Thyroid gland (tissue), 4 donors: ENCODE measurements at regions not wholly inside any gene's neighbourhood (a gene's known extent, or its start where the extent isn't known, plus 50 kb on each side); places are given as distances from the start of the nearest gene placed in this dataset.

Experiments
- DNase-seq, 2 donors: peaks; one replicate each; pipeline ENCODE4 v3.0.0-alpha.2; 2019
- H3K27ac ChIP-seq, 3 donors: fragments of 200-600 bp; sonication (generic); 1 replicate in 2 of 3; 2 replicates in 1 of 3; pipeline ENCODE4 v1.5.1; 2016 to 2019; ENCODE audit warnings: mild to moderate bottlenecking in 1 of 3, moderate library complexity in 1 of 3
- H3K27me3 ChIP-seq: fragments of 200-600 bp; sonication (generic); one replicate; pipeline ENCODE4 v1.5.1; 2019
- H3K36me3 ChIP-seq, 2 donors: fragments of 200-600 bp; sonication (generic); one replicate each; pipeline ENCODE4 v1.5.1; 2016 to 2019
- H3K4me1 ChIP-seq, 2 donors: fragments of 200-600 bp; sonication (generic); one replicate each; pipeline ENCODE4 v1.5.1; 2017 to 2019
- H3K4me3 ChIP-seq, 3 donors: fragments of 200-600 bp; sonication (generic); replicated peaks in 1 of 3; 1 replicate in 2 of 3; 2 replicates in 1 of 3; pipeline ENCODE4 v1.5.1; 2016; ENCODE audit warnings: mild to moderate bottlenecking in 1 of 3
- H3K9me3 ChIP-seq: fragments of 200-600 bp; sonication (generic); one replicate; pipeline ENCODE4 v1.5.1; 2017
- POLR2A ChIP-seq, 2 donors: fragments of 450-650 bp; IDR thresholded peaks; one replicate each; pipeline ENCODE4 v1.6.1; 2017; ENCODE audit warnings: antibody characterized with exemption in 2 of 2, mild to moderate bottlenecking in 2 of 2, moderate library complexity in 1 of 2
- WGBS, 2 donors: methylation state at CpG; one replicate each; pipeline ENCODE4 v1.1.5; 2017; 5-methylcytosine and 5-hydroxymethylcytosine counted together
- intact Hi-C: fragments of 100-400 bp; cut with DNase I; formaldehyde crosslinking; loops from one replicate; pipeline ENCODE4 v1.15.1; 2023
- TF ChIP-seq, protein P1 (sequence below), 6 experiments: fragments of 200-600 bp in 3 of 6; fragments of 450-650 bp in 3 of 6; sonication (generic) in 3 of 6; IDR thresholded peaks; one replicate each; pipeline ENCODE4 v1.5.1; 2016 to 2019; ENCODE audit warnings: antibody characterized with exemption in 6 of 6, mild to moderate bottlenecking in 2 of 6, inconsistent platforms in 1 of 6, moderate library complexity in 1 of 6

GRCh38 chr2:105611811-105612424, 132.8 kb upstream of the NCK2 start:
- no peaks in the 10 kb centered on the region for H3K27me3 ChIP-seq
- no peaks in the 10 kb centered on the region for H3K36me3 ChIP-seq
- DNase-seq: no peak
- WGBS, 2 donors: 55% methylated on average over 6 of the region's 6 CpGs
- intact Hi-C loops: no loop called here
- H3K9me3 ChIP-seq: no peaks in the 10 kb centered on the region
- H3K4me1 ChIP-seq: peaks cover 11 to 21% of the 10 kb centered on the region in 2 donors
- TF ChIP-seq, protein P1, sequence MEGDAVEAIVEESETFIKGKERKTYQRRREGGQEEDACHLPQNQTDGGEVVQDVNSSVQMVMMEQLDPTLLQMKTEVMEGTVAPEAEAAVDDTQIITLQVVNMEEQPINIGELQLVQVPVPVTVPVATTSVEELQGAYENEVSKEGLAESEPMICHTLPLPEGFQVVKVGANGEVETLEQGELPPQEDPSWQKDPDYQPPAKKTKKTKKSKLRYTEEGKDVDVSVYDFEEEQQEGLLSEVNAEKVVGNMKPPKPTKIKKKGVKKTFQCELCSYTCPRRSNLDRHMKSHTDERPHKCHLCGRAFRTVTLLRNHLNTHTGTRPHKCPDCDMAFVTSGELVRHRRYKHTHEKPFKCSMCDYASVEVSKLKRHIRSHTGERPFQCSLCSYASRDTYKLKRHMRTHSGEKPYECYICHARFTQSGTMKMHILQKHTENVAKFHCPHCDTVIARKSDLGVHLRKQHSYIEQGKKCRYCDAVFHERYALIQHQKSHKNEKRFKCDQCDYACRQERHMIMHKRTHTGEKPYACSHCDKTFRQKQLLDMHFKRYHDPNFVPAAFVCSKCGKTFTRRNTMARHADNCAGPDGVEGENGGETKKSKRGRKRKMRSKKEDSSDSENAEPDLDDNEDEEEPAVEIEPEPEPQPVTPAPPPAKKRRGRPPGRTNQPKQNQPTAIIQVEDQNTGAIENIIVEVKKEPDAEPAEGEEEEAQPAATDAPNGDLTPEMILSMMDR (IDR thresholded peaks at IDR 0.05): no peak
- no peak for TF ChIP-seq POLR2A (IDR thresholded peaks at IDR 0.05)
- H3K27ac ChIP-seq: no peak overlapping the region
- no peak overlapping the region for H3K4me3 ChIP-seq

DNA sequence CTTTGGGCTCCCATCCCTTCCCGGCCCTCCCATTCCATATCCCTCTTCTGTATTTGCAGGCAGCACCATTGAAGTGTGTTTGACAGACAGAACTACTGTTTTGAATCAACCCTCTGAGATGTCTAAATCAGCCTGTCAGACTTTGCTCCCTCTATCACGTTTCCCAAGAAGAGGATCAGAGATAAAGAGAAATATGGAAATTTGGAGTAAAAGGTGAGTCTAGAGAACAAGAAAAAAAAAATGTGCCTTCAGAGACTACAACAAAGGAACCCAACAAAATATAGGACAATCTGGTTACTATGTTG, 133.4 kb upstream of the NCK2 start:
- Histone ChIP-seq H3K4me3 (no peak overlapping the region), H3K27ac (no peak overlapping the region), H3K36me3 (no peaks in the 10 kb centered on the region), H3K4me1 (peaks cover 9 to 14% of the 10 kb centered on the region in 2 donors), H3K9me3 (no peaks in the 10 kb centered on the region), H3K27me3 (no peaks in the 10 kb centered on the region)
- WGBS, 2 donors: 88 to 97% methylated on average over 2 of the region's 2 CpGs
- DNase-seq: no peak
- TF ChIP-seq POLR2A (IDR thresholded peaks at IDR 0.05): no peak
- TF ChIP-seq, protein P1 (IDR thresholded peaks at IDR 0.05): no peak
- intact Hi-C loops: no loop called here

DNA sequence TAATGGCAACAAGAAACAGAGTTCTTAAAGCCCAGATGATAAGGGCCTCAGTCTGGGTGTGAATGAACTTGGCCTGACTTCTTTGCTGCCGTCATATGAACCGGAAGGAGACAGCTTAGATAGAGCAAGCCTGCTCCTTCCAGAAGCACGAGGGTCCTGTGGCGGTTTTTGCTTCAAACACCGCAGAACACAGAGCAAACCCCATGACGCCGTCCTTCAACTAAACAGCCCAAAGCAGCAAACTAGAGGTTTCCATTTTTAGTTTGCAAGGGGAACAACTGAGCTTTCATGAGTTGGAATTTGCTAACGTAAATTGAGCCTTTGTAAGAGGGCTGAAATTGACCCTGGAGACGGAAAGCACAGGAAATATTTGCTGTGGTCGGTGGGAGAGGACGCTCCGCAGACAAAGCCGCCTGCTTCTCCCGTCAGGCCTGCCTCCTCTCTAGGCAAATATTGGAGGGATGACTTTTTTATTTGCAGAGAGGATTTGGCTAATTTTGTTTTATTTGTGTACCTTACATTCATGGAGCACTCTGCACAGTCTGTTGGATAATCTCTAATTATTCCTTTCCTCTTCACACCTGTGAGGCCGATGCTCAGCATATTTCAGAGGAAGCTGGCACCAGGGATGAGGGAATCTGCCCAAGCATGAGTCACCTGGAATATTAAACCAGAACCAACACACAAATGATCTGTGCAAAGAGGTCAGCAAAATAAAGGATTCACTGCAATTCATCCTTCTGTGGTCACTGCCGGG, 134.0 kb upstream of the NCK2 start:
- H3K27ac ChIP-seq: no peak overlapping the region
- intact Hi-C loops: no loop called here
- WGBS, 2 donors: 87 to 90% methylated on average over 16 of the region's 16 CpGs

DNA sequence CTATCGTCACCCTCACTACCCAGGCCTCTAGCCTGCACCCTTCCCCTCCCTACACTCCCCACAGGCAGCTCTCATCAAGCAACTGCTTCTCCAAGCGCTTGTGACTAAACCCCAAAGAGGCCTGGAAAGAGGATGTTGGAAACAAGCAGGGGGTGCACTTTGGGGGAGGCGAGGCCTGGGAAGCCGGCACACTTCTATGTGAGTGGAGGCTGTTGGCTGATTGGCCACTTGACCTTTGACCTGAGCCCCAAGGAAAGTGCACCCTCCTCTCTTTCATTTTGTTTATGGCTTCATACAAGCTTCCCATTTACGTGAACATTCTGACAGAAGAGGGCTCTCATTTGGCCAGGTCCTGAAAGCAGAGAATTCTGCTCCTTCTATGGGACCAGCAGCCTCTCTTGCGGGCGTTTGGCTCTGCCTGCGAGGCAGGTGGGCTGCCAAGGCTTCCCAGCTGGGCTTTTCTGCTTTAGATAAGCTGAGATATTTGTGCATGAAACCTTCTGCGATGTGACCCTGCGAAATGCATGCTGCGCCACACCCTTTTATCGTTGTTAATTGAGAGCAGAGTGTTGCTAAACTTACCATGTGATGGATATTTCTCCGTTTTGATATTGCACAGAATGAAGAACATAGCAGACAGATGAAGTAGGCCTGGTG, 134.8 kb upstream of the NCK2 start:
- no peaks in the 10 kb centered on the region for H3K36me3 ChIP-seq
- H3K4me1 ChIP-seq: peaks cover 8 to 11% of the 10 kb centered on the region in 2 donors
- H3K27ac ChIP-seq: no peak overlapping the region
- intact Hi-C loops: no loop called here
- WGBS, 2 donors: 92 to 95% methylated on average over 13 of the region's 13 CpGs
- DNase-seq: no peak
- H3K9me3 ChIP-seq: no peaks in the 10 kb centered on the region
- H3K27me3 ChIP-seq: no peaks in the 10 kb centered on the region
- H3K4me3 ChIP-seq: no peak overlapping the region
- no peak for TF ChIP-seq POLR2A (IDR thresholded peaks at IDR 0.05)
- TF ChIP-seq, protein P1 (IDR thresholded peaks at IDR 0.05): no peak

More for the DNA sequence above, 134.0 kb upstream of the NCK2 start:
- H3K4me1 ChIP-seq: peaks cover 5 to 11% of the 10 kb centered on the region in 2 donors
- TF ChIP-seq, protein P1 (IDR thresholded peaks at IDR 0.05): no peak
- TF ChIP-seq POLR2A (IDR thresholded peaks at IDR 0.05): no peak
- no peaks in the 10 kb centered on the region for H3K27me3 ChIP-seq
- no peaks in the 10 kb centered on the region for H3K36me3 ChIP-seq
- H3K9me3 ChIP-seq: no peaks in the 10 kb centered on the region
- no peak overlapping the region for H3K4me3 ChIP-seq
- no peak for DNase-seq
